ENCODE measurements at regions not wholly inside any gene's neighbourhood (a gene's known extent, or its start where the extent isn't known, plus 50 kb on each side); places are given as distances from the start of the nearest gene placed in this dataset.

- no peaks in the 10 kb centered on the region for H3K9me3 ChIP-seq (replicated peaks; ENCODE audit: control insufficient read depth, insufficient read depth, low read length)
- H3K4me2 ChIP-seq (ENCODE audit: insufficient read depth, low read length) = no peak overlapping the region
- H3K9me1 ChIP-seq (replicated peaks; ENCODE audit: control insufficient read depth, extremely low read depth, insufficient read depth, low read length) = no peaks in the 10 kb centered on the region
- no peak overlapping the region for H3K27ac ChIP-seq (ENCODE audit: insufficient read depth, low read depth, low read length)
- no peaks in the 10 kb centered on the region for H3K4me1 ChIP-seq (ENCODE audit: control insufficient read depth, extremely low read depth, insufficient read depth, low read length)
- no peaks in the 10 kb centered on the region for H4K20me1 ChIP-seq (replicated peaks; ENCODE audit: control insufficient read depth, extremely low read depth, insufficient read depth, low read length)
- FAIRE-seq (no peak), DNase-seq (ENCODE audit: low read depth, low spot score) (no peak)
- dilution Hi-C loops (cut with MboI; ENCODE audit: extremely low pct_ligation_motif_present, low sequenced_read_pairs) = no loop called here
- H3K9ac ChIP-seq (replicated peaks; ENCODE audit: extremely low read depth, insufficient read depth, low read length) = no peak overlapping the region
- no peak for TF ChIP-seq POLR2A (IDR thresholded peaks at IDR 0.05; ENCODE audit: low read depth, low read length)
- no peak for TF ChIP-seq MYC (IDR thresholded peaks at IDR 0.05; ENCODE audit: low read depth, low read length)
- TF ChIP-seq JUN (IDR thresholded peaks at IDR 0.05; ENCODE audit: borderline replicate concordance, insufficient read depth, insufficient read length, low read depth) = no peak
- no peak for TF ChIP-seq GATA2 (IDR thresholded peaks at IDR 0.05; ENCODE audit: insufficient read depth, insufficient read length, low read depth, low read length)
- TF ChIP-seq POLR2AphosphoS5 (IDR thresholded peaks at IDR 0.05; ENCODE audit: insufficient read depth, low read depth, low read length) = no peak
- TF ChIP-seq MAX (IDR thresholded peaks at IDR 0.05; ENCODE audit: insufficient read depth, insufficient read length) = no peak
- no peak for TF ChIP-seq CTCF (IDR thresholded peaks at IDR 0.05; ENCODE audit: extremely low read depth in 1 of 2, insufficient read depth in 1 of 2, low read depth in 1 of 2, low read length in 2 of 2)
- TF ChIP-seq EZH2 (IDR thresholded peaks at IDR 0.05; ENCODE audit: borderline replicate concordance, low read depth, low read length, severe bottlenecking) = no peak
- no peak for TF ChIP-seq FOS (IDR thresholded peaks at IDR 0.05; ENCODE audit: borderline replicate concordance, insufficient read depth, low read length)
- no peak overlapping the region for H2AFZ ChIP-seq (ENCODE audit: low read depth, low read length)
- no peaks in the 10 kb centered on the region for H3K27me3 ChIP-seq (ENCODE audit: control insufficient read depth in 2 of 2, insufficient read depth in 2 of 2, low read length in 2 of 2)
- ChIA-PET POLR2A (no interaction called here), CTCF (interaction anchor here (1.4 to 1.5 kb wide), 2 partner anchors 21 to 41 kb away, joined by 3 to 5 read pairs; no protein-coding TSS in a partner anchor)
- H3K4me3 ChIP-seq (replicated peaks in 1 of 3; ENCODE audit: insufficient read depth in 1 of 3, low read depth in 1 of 3, low read length in 3 of 3) = no peak overlapping the region
- intact Hi-C loops (cut with micrococcal nuclease) = no loop called here
- no peaks in the 10 kb centered on the region for H3K79me2 ChIP-seq (ENCODE audit: control insufficient read depth, insufficient read depth, low read length)
- no peaks in the 10 kb centered on the region for H3K36me3 ChIP-seq (ENCODE audit: control insufficient read depth in 2 of 2, extremely low read depth in 1 of 2, insufficient read depth in 2 of 2, low read length in 2 of 2)
- BruUV-seq (replicated peaks) = no TSS peak
Observed at GRCh38 chr2:12890481-12890991, 173.8 kb downstream of the TRIB2 start.

Measured in endothelial cell of umbilical vein (primary cell).